Endothelial cell of hepatic sinusoid (primary cell): ENCODE measurements at regions not wholly inside any gene's neighbourhood (a gene's known extent, or its start where the extent isn't known, plus 50 kb on each side); places are given as distances from the start of the nearest gene placed in this dataset.
"Not testable (repeated sequence)": the region's sequence is repeated elsewhere in the genome, so short reads cannot be mapped to it uniquely, and the experiment has no call there.

Experiments
- in situ Hi-C: cut with HindIII; loops from 2 replicates; pipeline ENCODE4 v1.10.0; 2017; ENCODE audit warnings: low sequenced_read_pairs

DNA sequence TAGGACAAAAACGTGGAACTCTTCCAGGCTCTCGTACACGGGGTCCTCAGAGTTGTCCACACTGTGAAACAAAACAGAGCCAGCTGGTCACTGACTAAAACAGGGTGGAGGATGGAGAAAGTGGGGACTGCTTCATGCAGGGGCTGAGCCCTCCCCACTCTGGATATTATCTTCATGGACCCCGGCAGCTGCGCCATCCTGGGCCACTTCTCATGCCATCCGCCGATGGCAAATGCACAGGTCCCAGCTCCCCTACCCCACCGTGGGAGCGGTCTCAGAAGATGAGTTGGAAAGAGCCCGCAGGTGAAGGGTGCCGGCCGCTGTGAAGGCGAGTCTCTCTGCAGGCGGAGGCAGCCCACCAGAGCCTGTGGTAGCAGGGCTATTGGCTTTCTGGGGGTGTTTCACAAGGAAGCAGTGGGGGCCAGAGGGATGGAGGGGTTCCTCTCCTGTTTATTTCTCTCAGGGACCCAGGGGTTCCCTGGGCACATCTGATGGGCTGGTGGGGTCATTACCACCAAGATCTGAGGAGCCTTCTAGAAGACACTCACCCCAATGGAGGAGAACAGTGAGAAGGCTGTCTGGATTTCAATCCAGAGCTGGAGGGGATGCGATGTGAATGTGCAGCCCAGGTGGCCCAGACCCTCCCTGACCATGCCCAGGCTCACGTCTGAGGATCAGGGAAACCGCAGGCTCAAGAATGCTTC is 177.3 kb downstream of the KLF13 start:
- in situ Hi-C loops: no loop called here

DNA sequence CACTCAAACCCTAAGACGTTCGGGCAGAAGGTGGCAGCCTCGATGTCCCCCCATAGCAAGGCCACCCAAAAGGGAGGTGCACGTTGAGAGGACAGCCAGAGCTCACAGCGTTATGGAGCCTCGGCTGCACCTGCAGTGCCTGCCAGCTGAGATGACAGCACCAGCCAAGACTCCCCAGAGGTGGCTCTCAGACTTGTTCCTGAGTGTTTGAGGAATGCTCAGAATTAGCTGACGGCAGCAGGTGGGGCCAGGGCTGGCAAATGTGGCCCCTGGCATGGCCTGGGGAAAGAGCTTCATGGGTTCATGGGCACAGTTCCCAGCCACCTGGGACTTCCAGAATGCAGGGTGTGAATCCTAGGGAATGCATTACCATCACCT is 177.8 kb downstream of the KLF13 start:
- in situ Hi-C loops: no loop called here

DNA sequence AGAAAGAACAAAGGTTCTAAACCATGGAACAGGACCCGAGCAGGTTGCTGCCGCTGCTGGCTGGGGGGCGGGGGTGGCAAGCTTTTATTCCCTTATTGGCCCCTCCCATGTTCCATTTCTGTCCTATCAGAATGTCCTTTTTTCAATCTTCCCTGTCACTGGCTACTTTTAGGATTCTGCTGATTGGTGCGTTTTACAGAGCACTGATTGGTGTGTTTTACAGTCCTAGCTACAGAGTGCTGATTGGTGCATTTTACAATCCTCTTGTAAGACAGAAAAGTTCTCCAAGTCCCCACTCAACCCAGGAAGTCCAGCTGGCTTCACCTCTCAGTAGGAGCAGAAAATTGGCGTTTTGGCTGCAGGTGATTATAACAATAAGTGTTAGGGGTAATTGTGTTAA is 180.9 kb downstream of the KLF13 start:
- in situ Hi-C loops: not testable (repeated sequence)

DNA sequence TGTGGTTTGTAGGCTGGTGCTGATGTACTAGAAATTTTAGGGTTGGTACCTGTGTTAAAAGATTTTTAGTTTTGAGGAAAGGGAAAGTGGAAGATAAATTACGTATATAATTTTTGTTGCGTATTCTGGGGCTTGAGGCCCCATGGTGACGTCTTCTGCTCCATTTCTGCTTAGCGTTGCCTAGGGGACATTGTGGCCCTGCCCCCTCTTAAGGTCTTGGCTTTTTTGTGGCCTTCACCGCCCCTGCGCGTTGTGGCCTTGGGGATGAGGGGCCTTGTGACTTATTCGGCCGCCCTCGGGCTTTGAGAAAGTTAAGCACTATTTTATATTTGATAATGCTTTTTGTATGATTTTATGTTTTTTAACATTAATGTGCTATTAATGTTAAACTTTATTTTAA is 182.0 kb downstream of the KLF13 start:
- in situ Hi-C loops: no loop called here

DNA sequence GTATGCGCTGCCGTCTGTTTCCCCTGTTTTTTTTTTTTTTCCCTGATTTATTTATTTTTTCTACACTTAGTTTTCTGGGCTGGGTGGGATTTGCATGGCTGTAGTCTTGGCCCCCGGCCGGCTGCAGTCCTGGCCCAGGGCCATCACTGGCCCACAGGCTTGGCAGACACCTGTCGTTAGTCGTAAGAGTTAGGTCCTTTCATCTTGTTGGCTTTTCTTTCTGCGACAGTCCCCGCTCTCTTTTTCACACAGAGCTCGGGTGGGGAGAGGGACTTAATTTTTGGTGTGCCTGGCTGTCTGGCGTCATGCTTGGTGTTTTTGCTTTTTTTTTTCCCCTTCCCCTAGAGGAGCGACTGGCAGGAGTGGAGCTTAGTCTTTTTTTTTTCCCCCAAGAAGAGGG is 183.4 kb downstream of the KLF13 start:
- in situ Hi-C loops: no loop called here

DNA sequence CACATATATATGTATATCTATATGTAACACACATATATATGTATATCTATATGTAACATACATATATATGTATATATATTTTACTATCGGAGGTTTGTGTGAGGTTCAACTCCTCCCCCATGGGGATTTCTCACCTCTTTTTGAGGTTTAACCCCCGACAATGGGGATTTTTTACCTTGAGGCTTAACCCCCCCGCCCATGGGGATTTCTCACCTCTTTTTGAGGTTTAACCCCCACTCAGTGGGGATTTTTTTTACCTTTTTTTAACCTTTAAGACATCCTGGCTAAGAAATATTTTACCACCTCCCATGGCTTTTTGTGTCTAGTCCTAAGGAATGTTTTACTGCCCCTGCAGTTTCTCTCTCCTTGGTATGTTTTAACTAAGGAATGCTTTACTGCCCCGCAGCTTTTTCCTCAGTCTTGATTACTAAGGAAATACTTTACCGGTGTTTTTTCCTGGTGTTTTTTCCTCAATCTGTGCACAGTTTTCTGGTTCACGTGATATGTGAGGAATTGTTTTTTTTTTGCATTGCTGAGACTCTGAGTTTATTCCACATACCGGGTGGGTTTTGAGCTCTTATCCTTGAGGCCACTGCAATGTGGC is 185.2 kb downstream of the KLF13 start:
- in situ Hi-C loops: no loop called here

DNA sequence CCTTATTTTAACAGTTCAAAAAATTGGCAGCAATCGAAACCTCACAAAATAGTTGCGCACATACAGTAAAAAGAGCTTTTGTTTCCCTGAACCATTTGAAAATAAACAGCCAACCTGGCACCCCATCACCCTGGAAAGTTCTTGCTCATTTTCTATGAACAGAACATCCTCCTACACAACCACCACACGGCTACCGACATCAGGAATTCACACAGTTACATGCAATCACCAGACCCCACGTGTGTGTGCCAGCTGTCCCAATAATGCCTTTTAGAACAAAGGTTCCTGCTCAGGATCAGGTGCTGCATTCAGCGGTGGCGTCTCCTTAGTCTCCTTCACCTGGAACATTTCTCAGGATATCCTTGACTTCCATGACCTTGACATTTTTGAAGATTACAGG is 186.5 kb downstream of the KLF13 start:
- in situ Hi-C loops: no loop called here

DNA sequence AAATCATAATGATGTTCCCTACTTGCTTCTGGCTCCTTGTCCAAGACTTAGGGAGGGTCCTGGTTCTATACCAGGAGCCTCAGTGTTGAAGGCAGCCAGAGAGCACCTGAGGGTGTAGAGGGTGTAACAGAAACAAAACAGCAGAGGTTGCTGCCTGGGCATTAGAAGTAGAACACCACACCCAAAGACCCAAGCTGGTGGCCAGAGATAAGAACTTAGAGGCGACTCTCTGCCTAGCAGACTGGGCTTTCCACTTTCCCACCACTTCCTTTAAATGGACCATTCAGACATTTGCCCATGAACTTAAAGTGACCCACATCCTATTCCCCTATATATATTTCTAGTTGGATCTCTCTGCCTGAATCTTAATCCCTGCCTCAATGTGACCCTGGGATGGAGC is 189.8 kb downstream of the KLF13 start:
- in situ Hi-C loops: no loop called here

DNA sequence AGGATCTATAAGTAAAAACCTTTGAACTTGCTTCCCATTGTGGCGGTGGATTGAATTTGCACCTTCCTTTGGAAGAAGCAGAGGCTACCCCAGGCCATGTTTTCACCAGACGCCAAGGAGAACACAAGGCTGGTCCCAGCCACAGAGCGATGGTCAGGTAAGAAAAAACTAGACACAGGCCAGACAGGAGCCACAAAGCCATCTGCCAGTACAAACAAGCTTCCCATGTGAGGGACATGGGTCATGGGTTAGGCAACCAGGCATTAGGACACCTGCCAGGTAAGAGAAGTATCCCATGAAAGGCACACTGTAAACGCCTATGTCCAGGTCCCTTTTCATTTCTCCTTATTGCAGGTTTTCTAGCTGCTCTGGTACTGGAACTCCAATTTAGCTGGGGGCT is 190.2 kb downstream of the KLF13 start:
- in situ Hi-C loops: no loop called here

DNA sequence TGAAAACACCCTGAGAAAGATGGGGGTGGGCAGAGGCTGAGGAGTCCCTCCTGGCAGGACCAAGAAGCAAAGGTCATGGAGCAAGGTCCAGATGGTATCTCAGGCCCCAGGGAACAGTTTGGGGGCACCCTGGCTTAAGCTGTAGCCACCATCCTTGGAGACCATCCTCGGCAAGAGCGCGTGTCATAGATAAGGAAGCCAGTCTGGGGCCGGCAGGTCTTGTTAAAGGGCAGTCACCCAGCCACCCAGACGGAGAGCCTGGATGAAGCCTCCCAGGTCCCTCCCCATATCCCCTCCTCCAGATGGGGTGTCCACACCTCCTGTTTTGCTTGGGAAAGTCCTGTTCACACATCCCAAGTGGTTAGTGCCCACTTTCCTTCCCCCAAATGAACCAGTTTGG is 191.1 kb downstream of the KLF13 start:
- in situ Hi-C loops: no loop called here

DNA sequence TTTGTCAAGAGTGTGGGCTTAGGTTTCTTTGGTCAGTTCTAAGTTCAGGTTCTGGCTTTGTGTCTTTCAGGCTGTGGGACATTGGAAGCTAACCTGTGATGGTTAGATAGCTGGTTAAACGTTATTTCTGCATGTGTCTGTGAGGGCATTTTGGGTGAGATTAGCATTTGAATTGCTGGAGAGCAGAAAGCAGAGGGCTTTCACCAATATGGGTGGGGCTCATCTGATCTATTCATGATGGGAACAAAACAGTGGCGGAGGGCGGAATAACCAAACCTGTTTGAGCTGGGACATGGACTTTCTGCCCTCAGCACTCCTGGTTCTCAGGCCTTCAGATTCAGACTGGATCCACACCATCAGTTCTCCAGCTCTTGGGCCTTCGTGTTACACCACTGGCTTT is 195.4 kb downstream of the KLF13 start:
- in situ Hi-C loops: no loop called here

DNA sequence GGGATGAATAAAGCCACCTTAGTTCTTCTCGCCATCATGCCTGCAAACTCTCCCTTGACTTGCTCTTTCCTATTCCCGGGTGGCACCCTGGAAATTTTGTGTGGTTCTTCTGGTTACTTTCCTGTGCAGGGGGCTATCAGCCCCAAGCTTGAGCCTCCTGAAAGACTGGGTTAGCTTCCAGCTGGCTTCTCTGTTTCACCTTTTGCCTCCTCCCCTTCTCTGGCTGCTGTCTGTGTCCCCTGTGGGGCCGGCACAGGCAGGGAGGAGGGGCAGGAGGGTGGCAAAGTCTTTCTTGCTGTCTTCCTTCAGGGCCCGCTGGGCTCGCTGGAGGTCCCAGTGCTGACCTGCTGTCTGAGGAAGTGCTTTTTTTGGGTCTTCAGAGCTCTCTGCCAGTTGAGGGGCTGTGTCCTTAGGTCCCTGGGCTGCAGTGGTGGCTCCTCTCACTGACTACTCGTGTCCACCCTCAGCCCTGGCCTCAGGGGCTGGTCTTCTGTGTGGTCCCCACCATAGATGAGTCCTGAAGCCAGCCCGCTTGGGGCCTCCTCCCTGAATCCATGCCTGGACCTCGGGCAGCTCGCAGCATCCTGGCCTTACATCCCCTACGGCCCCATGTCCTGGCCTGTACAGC is 196.5 kb downstream of the KLF13 start:
- in situ Hi-C loops: no loop called here

DNA sequence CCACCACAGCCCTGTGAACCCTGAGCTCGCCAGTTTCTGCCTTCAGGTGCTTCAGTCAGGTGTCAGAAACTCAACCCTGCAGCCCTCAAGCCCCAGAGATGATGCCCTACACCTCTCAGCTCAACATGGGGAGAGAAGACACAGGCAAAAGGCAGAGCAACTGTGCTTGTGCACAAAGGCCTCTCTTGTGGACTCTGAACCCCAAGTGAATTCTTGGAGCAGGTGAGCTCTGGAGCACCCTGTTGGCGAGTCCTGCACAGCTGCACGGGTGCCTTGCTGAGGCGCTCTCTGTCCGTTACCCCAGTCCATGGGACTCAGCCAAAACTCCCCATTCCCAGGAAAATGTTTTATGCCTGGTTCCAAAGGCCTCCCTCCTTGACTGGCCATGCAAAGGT is 197.0 kb downstream of the KLF13 start:
- in situ Hi-C loops: no loop called here

DNA sequence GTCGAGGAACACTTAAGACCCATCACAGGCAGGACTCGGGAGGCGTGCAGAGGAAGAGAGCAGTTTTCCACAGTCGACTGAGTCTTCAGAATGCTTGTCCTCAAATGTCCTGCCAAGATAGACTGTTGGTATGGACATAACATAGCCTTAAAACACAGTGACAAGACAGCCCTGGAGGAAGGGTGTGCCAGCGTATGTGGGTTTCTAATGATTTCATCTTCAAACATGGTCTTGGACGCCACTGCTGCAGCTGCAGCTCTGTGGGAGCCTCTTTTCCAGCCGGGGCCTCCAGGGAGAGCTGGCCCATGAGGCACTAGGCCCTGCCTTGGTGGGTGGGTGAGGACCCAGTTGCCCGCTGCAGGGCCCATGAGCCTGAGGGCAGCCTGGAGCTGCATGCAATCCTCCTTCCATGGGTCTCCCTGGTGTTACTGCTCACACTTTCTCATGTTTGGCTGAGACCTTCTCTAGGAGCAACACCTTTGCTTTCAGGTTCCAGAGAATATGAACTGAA is 198.6 kb downstream of the KLF13 start:
- in situ Hi-C loops: no loop called here

DNA sequence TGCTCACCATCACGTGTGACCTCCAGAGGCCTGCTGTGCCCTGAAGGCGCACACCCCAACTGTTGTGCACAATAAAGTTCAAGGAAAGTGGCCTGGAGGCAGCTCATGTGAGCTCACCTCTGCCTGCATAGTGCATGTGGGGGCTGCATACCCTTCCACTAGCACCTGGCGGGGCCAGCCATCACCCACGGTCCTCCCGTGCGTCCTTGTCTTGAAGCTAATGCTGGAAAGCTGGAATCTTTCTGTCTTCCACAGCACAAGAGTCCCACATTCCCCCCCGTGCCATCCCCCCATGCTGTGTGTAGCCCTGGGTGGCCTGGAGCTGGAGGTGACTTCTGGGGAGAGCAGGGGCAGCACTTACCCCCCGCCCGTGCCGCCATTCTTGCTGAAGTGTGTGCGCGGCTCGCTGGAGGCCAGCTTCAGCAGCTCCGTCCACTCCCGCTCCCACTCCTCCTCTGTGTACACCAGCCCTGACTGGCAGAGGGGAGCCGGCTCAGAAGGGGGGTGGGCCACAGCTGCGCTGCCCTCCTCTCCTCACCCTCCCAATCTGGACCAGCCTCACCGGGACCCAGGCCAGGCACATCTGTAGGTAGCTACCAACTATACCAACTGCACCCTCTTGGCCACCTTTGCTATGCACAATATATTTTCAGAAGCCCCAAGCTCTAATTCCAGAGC is 199.5 kb downstream of the KLF13 start:
- in situ Hi-C loops: no loop called here

DNA sequence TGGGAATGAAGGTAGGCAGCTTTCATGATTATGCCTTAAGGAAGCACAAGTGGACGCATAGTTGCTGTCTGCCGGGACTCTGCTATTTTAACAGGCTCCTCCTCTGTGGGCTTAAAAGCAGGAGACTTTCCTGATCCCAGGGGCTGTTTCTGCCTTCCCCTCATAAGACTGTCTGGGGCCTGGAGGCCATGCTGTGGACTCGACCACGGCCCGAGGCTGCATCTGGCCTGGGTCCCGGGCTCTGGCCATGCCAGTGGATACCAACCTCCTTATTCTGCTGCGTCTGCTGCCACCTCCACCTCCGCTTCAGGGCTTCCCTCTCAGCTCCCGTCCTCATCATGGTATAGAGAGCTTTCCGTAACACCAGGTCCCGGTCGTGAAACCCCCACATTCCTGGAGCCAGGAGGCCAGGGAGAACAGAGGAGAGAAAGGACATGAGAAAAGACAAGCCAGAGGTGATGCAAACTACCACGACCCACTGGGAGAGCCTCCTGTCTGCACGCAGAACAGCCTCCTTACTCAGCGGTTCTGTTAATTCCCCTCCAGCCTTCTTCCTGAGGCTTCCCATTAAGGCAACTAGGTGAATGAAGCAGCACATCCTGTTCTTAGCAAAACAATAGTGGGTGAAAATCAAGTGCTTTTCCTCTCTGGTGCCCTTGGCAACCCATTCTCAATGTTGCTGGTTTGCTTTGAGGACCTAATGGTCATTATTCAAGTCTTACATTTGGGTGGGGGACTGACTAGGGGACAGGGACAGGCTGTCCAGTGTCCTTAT is 200.5 kb downstream of the KLF13 start:
- in situ Hi-C loops: no loop called here

DNA sequence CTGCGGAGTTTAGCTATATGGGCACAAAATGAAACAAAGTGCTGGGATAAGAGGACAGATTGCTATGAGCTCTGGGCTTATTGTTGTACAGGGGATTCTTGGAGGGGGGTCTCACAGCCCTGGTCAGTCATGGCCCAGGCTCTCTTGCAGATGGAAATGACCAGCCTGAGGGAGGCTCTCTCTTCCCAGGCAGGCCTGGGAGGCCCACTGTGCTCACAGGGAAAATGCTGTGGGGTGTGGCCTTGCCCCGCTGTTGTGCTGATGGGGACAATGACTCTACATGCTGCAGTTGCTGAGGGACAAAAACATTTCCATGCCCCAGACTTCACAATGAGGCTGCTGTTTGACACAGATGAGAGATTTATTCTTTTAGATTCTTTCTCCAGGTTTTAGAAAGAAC is 202.2 kb downstream of the KLF13 start:
- in situ Hi-C loops: no loop called here

DNA sequence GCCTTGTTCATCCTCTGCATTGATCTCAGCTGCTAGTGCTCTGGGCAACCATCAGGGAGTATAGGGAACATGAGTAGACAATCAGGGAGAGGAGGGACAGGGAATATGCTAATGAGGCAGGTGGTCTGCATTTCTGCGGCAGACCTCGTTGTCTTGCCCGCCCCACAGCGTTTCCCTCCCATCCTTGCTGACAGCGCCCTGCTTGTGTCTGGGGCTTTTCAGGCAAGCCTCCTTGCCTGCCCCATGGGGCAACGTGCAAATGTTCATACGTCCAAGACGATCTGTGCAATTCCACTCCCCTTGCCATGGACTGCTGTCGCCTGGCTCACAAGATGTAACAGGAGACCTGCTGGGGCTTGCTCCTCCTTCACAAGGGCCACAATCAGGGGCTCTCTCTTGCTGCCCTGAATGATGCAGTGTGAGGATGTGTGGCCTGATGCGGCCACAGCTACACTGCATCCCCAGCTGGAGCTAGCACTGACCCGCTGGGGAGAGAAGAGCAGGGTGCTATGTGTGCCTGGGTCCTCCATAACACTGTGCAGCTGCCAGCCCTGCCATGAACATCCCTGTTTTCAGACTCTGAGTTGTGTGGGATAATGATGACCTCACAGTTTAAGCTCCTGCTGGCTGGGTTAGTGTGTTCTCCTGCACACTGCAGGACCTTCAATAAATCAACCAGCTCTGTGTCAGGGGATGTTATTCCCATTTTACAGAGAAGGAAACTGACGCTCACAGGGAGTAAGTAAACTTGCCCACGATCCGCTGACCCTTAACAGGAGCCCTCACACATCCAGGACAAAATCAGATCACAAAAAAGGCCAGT is 211.3 kb downstream of the KLF13 start:
- in situ Hi-C loops: no loop called here

DNA sequence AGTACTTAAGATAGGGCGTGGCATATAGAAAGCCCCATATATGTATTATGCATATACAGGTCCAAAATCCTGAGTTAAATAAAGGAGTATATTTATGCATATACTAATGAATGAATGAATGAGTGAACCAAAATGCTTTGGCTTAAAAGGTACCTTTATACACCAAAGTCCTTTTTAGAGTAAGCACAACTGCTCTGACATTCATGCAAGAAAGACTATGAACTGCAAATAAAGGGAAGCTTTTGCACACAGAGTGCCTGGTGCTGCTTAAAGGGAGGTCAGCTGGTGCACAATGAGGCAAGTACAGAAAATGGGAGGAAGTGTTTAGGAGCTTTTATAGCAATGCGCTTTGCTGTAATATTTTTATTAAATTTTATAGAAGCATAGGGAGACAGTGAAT is 214.0 kb downstream of the KLF13 start:
- in situ Hi-C loops: no loop called here

DNA sequence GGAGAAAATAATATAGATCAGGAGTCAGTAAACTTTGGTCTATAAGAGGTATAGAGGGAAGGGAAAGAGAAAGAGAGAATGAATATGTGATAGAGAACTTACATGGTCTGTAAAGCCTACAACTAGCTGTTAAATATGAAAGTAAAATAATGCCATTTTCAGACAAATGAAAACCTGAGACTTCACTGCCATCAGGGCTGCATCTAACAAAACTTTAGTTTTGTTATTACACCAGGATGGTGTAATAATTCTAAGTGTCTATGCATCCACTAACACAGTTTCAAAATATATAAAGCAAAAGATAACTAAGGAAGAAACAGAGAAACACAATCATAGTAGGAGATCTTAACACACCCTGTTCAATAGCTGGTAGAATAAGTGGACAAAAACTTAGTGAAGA is 217.7 kb downstream of the KLF13 start:
- in situ Hi-C loops: no loop called here
